HG02763 (cell line): ENCODE measurements at regions not wholly inside any gene's neighbourhood (a gene's known extent, or its start where the extent isn't known, plus 50 kb on each side); places are given as distances from the start of the nearest gene placed in this dataset.

ENCODE experiments used
- ATAC-seq: cut with Tn5 transposase; IDR thresholded peaks from one replicate; pipeline ENCODE4 v1.9.1; 2021; ENCODE audit warnings: mild to moderate bottlenecking, moderate library complexity; ENCODE audit not compliant: unreplicated experiment

DNA sequence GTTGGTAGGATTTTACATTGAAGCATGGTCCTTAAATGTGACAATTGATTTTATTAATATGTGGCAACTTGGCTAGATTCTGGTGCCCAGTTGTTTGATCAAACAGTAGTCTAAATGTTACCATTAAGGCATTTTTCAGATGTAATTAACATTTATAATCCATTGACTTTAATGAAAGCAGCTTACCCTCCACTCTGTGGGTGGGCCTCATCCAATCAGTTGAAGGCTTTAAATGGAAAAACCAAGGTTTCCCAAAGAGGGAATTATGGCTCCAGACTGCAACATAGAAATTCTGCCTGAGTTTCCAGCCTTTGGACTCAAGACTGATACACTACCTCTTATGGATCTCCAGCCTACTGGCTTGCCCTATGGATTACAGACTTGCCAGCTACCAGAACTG is 1153.2 kb downstream of the BCL11B start:
- no peak for ATAC-seq

DNA sequence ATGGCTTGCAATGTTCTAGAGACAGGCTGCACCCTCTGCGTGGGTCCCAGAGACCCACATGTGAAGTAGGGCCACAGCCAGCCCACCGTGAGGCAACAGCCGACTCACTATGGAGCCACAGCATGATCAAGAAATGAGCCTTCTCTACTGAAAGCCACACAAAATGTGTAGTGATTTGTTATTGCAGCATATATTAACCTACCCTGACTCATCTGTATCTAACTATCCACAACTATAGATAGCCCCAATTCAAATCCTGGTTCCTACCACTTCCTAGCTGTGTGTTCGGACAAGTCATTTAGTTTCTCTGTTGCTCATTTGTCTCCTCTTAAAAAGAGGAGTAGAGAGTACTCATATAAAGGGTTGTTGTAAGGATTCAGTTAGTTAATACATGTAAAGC is 1152.3 kb downstream of the BCL11B start:
- no peak for ATAC-seq

DNA sequence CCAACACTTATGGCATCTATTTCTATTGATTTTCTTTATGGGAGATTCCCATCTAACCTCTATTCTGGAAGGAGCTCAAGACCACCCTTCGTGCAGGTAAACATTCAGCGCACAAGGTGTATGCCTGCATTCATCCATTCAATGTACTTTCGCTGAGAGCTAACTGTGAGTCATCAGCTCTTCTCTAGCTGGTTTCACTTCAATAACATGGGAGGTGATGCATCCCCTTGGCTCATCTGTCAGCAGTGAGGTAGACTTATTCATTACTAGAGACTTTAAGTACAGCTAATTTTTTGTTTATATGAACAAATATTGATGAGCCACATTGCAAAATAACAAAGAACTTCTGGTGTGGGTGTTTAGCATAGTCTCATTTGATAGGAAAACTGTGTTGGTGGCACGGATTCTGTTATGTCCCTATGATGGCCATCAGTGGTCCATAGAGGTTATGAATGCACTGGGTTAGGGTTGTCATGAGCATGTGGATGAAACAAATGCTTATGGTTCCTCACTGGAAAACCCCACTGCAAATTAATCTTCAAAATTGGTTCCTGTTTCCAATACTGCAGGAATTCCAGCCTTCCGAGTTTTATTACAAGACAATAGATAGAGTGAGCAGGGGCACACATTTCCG is 1151.0 kb downstream of the BCL11B start:
- no peak for ATAC-seq

DNA sequence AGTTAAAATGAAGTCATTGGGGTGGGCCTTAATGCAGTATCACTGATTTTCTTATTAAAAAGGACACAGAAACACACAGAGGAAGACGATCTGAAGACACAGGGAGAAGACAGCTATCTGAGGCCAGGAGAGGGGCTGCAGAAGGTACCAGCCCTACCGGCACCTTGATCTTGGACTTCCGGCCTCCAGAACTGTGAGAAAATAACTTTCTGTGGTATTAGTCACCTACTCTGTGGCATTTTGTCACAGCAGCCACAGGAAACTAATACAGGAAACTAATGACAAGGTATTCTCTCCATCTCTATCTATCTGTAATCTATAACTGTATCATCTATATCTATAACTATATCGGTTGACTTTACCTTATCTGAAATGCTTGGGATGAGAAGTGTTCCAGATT is 1149.5 kb downstream of the BCL11B start:
- no peak for ATAC-seq

DNA sequence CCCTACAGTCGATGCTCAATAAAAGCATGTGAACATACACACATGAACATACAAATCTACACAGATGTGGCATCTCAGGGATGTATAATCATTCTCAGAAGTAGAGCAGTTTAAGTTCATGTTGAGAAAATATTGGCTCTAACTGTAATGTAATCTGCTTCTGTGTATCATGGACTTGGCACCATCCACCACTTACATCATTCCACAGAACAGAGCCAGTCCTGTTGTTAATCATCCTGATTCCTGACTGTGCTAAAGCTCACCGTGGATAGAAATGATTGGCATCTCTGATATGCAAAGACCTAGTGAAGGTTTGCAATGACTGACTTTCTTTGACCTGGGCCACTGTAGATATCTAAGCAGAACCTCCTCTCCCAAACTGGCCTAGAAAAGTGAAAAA is 1141.3 kb downstream of the BCL11B start:
- ATAC-seq = no peak

DNA sequence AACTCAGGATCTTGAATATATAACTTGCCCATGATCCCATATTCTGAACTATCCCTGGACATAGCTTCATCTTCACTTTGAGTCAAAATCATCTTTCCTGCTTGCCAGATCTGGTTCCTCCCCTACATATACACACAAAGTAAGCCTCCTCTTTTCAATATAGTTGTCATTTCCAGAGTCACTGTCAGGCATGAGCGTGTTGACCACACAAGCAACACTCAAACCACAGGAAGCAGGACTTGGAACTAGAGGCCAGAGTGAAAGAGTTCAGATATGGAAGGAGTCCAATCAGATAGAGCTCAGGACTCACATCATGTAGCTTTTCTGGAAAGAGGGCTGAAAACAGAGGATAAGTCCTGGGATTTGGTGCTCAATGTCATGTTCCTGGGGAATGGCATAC is 1140.6 kb downstream of the BCL11B start:
- no peak for ATAC-seq

DNA sequence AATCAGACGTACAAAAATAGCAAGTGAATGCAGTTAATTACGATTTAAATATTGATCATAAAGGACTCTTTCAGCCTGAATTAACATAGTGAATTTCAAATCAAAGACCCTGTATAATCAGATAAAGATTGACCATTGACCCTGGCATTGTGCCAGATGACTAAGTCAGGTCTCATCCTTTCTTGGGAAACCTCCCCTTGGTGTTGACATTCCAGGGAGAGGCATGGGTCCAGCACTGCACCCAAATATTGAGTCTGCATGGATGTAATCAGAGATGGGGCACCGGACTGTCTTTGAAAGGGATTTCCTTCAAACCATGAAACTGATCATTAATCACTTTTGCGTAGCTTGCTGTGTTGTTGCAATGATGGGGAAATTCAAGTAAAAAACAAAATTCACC is 1138.2 kb downstream of the BCL11B start:
- no peak for ATAC-seq

DNA sequence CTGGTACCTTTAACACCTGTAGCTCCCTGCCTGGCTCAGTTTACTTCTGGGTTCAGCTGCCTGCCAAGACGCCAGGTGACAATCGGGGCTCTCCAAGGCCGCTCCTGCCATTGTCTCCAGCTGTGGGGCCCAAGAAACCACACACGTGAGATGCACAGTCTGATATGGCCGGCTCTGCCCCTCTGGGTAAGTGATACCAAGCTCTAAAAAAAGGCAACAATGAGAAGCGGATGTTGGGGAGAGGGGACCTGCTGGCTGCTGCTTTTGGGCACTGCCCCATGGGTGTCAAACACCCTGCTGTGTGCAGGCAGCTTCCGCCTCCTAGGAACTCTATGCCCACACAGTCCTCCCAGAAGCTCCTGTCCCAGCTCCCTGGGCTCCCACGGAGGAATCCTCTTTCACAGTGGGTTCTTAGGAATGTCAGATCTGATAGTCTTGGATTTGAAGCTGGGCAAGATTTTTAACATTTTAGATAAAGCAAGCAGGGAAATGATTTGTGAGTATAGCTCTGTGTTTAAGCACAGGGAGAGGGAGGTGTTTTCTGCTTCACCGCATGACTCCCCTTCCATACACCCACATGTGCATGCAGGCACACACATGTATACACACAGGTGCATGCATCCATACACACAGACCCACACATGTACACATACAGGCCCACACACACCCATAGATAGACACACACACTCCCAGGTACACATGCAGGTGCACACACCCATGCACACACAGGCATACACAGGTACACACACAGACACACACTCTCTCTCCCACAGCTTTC is 1135.8 kb downstream of the BCL11B start:
- ATAC-seq = no peak

DNA sequence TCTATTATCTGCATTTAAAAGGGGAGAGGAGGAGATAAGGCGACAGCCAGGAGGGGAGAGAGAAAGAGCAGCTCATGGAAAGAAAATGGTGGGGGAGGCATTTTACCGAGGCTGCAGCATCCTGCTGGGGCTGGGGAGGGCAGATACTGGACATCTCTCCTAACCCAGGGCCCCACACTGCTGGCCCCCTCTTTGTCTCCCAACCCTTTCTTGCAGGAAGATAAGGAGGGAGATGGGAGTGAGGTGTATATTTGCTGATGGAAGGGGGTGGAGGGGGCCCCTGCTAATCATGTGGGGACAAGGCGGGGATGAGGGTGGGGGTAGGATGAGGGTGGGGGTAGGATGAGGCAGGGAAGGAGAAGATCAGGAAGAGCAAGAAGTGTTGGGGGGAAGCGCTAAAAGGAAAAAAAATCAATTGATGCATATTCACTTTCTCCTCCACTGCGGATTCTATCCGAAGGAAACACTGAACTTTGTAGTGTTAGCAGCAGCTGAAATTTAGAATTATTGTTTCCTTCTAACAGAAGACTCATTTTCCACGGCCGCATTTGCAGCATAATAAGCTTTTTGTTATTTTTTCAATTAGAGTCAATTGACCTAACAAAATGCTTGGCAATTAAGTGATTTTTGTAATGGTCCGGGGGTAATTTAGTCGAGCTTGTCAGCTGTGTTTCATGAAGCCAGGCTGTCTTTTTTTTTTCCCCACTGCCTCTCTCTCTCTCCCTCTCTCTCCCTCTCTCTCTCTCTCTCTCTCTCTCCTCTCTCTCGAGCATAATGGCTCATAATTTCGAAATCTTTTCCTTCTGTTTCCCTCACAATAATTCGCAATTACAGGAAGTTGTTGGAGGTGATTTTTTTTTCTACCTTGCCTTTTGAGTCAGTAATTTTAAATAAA is 1134.6 kb downstream of the BCL11B start:
- ATAC-seq = no peak

DNA sequence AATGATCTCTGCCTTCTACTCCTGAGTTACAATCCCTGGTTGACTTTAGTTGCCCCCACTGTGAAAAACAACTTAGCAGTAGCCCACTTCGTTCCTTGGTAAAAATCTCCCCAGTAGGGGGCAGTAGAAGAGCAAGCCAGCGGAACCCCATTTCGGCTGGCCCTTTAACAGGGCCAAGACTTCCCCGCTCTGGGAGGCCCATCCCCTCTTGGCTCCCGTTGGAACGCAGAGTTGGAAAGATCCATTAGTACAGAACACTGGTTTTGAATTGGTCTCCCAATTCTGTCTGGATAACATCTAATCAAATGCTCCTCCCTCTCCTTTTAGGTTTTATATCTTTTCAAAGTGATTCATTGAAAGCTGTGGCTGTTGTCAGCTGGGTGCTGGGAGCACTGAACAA is 1133.3 kb downstream of the BCL11B start:
- ATAC-seq = no peak

DNA sequence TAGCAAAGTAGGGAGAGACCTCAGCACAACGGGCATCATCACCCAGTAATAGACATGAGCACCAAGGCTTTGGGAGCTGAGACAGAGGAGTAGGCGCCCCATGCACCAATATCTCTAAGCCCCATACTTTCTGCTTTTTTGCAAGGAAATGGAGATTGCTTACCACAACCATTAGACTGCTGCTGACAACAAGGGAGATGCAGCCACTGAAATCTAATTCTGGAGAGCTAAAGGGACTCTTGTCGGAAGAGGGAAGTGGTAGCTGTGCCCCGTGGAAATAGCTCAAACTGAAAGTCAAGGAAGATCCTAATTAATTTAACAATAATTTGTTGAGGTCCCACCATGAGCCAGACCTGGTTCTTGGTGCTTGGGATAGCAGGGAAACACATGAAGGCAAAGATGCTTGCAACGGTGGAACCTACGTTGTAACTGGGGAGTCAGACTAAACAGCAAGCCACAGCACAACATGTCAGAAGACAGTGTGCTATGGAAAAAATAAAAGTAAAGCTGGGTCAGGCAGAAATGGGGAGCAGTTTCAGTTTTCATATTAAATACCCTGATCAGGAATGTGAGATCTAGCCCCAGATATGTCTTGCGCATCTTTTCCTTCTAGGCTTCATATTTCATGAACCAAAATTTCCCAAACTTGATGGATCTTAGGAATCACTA is 1131.0 kb downstream of the BCL11B start:
- no peak for ATAC-seq

DNA sequence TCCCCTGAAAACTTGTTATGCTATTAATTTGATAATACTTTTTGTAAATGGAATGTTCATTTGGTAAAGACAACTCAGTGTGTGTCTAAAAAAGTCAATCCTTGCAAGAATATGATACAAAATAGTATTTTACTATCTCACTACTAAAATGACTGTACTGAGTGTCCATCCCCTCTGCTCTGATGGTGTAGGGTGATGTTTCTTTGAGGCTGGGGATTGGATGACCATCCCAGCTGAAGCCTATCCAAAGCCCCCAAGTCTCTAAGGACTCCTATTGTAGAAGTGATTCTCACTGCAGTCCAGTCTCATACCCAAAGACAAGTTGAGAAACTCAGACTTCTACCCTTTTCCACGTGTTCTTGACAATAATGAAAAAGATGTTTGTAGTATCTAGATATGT is 1128.4 kb downstream of the BCL11B start:
- no peak for ATAC-seq

DNA sequence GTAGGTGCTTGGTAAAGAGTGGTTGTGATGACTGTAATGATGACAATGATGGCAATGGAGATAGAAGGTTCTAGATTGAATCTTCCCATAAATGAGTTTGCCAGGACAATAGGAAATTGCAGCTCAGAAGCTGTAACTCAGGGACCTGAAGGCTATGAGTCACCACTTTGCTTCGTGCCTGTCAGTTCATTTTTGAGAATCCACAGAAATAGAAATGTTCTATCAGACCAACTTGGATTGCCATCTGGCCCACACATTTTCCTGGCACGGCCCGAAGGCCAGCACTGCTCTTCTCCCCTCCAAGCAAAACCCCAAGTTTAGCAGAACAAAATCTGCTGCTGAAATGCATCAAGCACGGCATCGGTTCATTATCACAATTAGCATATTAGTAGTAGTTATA is 1127.0 kb downstream of the BCL11B start:
- no peak for ATAC-seq

DNA sequence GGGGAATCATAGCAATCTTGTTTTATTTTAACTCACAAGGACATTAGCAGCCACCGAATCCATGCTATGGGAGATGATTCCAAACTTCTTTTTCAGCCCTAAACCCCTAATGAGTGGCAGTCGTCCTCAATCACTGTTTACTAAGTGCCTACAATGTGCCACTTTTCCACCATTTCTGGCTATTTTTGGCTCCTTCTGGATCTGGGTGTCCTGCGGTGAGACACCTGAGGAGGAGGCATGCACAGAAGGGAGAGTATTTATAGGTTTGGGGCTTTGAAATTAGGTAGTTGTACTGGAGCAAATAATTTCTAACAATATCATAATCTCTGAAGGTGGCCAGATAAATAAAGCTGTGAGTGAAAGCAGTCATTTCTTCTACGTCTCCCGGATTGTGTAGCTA is 1125.6 kb downstream of the BCL11B start:
- no peak for ATAC-seq

DNA sequence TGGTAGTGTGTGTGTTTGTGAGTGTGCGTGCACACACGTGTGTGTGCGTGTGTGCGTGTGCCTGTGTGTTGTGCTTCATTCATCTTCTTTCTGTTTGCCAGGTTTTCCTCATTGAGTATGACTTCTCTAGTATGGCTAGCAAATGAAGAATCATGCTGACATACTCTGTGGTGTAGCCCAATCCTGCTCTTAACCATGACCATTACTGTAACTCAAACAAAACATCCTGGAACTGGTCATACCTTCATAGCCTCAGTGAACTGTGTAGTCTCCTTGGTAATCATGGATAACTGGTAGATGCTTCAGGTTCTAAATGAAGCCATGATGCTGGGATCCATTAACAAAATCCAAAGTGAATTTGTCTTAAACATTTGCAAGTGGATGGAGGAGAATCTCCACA is 1117.7 kb downstream of the BCL11B start:
- ATAC-seq = no peak

DNA sequence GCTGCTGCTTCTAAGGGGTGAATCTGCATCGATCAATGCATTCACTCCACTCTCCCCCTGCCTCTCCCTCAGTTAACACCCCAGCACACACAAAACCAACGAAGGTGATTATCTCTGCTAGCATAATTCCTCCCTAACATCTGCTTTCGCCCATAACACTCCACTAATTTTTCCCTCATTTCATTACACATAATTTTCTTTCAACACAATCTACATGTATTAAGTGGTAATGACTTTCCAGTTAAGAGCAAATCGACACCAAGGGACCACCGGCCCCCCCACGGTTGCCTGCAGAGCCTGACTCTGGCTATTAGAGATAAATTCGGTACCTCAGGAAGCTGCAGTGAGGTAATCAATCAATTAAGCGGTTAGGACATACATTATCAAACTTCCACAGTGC is 1115.6 kb downstream of the BCL11B start:
- ATAC-seq = no peak

DNA sequence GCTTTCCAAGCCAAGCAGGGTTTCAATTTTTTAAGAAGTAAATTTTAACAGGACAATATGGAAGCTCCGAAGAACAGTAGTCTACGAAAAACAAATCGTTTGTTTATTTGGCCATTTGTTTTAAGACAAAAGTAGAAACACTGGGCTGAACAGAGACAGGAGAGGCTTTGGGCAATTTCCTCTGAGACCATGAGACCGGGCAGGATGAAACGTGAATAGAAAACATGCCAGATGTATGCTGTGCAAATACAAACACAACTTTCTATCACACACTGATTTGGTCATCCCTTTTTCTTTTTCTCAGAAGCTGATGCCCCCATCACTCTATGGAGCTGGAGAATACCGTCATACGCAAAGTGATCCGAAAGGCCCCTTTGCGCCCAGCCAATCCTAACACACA is 1111.1 kb downstream of the BCL11B start:
- no peak for ATAC-seq

DNA sequence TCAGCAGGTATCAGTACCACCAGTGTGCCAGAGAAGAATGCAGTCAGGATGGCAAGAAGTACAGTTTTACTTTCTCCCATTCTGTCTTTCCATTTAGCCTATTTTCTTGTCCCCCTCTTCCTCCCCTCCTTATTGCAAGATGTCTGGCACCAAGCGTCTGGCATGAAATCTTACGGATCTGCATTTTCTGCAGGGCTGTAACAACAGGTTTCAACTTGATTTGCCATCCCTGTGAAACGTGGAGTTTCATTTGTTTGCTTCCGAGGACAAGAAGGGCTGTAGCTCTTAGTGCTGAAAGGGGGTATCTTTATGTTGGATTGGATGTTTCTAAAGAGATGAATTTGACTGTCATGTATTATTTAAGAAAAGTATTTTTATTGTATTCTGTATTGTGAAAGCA is 1110.6 kb downstream of the BCL11B start:
- ATAC-seq = no peak

DNA sequence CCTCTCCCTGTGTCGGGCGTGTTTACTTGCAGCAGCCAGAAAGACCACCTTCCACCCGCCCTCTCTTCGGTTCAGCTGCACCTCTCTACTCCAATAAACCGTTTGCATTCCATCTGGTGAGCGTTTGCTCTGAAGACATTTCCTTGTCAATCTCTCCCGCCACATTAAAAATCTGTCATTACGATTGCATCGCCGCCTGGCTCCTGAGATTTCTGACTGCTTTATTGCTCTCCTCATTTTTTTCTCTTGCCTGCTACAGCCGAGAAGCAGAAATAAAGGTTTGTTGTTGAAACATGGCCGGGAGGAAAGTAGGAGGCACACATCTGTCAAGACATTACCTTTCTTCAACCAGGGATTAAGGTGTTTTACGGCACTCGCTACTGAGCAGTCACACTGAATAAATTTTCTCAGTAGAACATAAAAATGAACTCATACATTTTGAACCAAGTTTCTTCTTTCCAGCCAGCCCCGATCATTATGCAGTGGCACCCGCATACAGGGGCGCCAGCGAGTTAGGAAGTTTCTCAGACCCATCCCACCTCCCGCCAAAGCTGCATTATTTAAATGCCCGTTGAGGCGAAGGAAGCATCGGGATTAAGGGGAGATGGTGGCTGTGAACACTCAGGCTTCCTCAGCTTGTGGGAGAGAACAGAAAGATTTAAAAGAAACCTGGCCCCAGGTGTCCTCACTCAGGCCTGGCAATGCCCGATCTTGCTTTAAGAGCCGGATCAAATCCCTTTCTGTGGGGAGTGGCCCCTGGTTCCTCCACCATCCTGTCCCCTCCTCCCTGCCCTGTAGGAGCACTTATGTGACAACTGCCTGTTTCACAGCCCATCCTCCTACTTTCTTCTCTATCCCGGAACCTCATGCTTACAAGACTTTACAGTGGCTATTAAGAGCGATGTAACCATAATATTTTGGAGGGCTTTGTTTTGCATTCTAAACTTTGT is 1108.9 kb downstream of the BCL11B start:
- ATAC-seq = no peak

DNA sequence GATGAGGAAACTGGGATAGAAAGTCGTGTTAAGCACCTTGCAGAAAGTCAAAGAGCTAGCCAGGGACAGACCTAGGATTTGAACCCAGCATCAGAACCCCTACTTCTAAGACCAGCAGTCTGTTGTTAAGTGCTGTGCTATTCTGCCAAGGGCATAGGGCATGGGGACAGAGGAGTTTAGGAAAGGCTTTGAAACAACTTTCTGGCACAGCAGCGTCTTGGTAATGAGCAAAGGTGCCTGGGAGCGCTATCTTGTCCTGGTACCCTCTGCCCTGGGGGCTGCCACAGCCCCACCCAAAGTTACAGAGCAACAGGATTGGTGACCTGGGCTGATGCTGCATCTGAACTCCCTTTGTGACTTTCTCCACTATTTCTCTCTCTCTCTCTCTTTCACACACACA is 1108.1 kb downstream of the BCL11B start:
- no peak for ATAC-seq
